Epithelial cell of proximal tubule (primary cell): ENCODE measurements at regions not wholly inside any gene's neighbourhood (a gene's known extent, or its start where the extent isn't known, plus 50 kb on each side); places are given as distances from the start of the nearest gene placed in this dataset.

Experiments
- DNase-seq: peaks from one replicate; pipeline ENCODE4 v3.0.0-alpha.2; 2011; ENCODE audit warnings: low read depth
- H3K4me3 ChIP-seq: 2 replicates; pipeline ENCODE4 v1.5.1; 2011; ENCODE audit warnings: low read depth, mild to moderate bottlenecking, low read length
- TF ChIP-seq, protein P1 (sequence below): conservative IDR thresholded peaks from 2 replicates; pipeline ENCODE4 v1.5.1; 2012; ENCODE audit warnings: low read depth, mild to moderate bottlenecking, low read length

DNA sequence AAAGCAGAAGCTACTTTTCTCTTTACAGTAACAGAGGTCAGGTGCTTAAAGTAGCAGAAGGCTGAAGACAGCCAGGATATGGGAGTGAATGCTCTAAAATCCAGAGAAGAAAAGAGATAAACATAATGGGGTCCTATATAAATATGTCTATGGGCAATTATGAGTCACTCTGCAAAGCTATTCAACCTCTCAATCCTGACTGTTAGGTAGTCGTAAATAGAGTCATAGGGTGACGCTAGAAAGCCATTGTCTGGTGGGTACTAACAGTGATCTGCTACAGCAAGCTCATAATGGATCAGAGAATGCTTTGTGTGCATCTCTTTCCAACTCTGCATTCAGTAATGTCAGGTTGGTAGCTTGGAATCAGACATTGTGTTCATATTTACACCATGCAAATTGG is 53.5 kb upstream of the PDE5A start:
- DNase-seq: no peak
- TF ChIP-seq, protein P1, sequence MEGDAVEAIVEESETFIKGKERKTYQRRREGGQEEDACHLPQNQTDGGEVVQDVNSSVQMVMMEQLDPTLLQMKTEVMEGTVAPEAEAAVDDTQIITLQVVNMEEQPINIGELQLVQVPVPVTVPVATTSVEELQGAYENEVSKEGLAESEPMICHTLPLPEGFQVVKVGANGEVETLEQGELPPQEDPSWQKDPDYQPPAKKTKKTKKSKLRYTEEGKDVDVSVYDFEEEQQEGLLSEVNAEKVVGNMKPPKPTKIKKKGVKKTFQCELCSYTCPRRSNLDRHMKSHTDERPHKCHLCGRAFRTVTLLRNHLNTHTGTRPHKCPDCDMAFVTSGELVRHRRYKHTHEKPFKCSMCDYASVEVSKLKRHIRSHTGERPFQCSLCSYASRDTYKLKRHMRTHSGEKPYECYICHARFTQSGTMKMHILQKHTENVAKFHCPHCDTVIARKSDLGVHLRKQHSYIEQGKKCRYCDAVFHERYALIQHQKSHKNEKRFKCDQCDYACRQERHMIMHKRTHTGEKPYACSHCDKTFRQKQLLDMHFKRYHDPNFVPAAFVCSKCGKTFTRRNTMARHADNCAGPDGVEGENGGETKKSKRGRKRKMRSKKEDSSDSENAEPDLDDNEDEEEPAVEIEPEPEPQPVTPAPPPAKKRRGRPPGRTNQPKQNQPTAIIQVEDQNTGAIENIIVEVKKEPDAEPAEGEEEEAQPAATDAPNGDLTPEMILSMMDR: no peak
- H3K4me3 ChIP-seq: no peak overlapping the region

DNA sequence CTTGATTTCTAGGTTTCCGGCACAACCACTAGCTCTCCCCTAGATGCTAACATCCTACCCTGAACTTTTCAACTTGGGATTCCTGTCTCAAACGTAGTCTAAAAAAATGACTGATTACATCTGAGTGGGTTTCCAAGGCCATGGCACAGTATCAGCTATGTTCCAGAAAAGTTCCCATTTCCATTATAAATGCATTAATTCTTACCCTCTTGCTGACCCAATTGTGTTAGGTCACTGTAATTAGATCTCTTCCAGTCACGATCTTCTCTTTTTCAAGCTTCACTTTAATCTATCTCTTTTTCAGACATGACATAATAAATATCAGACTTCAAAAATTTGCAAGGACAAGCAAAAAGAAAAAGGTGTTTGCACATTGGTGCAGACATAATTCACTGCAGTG is 50.6 kb upstream of the PDE5A start:
- H3K4me3 ChIP-seq: no peak overlapping the region
- TF ChIP-seq, protein P1: no peak
- DNase-seq: no peak

DNA sequence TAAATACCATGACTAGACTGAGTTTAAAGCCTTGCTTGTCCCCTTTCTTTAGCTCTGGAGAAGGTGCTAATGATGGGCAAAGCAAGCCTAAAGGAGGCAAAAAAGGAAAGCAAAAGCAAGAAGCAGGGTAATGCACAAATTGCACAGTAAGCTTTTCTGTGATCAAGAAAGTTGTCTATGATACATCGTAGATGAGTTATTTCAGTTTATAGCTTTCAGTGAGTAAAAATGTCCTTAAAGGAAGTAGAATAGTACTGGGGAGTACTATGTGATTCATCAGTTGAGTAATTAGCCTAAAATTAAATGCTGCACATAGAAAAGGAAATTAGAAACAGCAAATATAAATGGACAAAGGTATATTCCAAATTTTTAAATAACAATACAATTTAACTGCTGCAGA is 50.2 kb upstream of the PDE5A start:
- no peak for DNase-seq
- no peak overlapping the region for H3K4me3 ChIP-seq
- TF ChIP-seq, protein P1: no peak
